ENCODE measurements at regions not wholly inside any gene's neighbourhood (a gene's known extent, or its start where the extent isn't known, plus 50 kb on each side); places are given as distances from the start of the nearest gene placed in this dataset.

DNA sequence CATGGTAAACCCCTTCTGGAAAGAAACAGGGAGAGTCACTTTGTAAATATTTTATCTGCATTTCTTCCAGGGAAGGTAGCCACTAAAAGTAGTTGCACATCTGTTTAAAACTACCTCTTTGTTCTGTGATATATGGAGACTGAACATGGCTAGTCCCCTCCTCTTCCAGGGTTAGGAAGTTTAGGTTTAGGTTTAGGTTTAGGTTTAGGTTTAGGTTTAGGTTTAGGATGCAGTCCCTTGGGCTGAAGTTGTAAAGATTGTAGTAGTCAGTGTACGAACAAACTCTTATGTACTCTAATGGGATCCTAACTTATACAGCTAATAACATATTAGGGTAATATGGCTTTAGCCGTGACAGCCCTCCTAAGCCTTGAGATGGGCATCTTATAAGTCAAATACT, 880.2 kb upstream of the TMEFF2 start:
- TF ChIP-seq, protein P1, sequence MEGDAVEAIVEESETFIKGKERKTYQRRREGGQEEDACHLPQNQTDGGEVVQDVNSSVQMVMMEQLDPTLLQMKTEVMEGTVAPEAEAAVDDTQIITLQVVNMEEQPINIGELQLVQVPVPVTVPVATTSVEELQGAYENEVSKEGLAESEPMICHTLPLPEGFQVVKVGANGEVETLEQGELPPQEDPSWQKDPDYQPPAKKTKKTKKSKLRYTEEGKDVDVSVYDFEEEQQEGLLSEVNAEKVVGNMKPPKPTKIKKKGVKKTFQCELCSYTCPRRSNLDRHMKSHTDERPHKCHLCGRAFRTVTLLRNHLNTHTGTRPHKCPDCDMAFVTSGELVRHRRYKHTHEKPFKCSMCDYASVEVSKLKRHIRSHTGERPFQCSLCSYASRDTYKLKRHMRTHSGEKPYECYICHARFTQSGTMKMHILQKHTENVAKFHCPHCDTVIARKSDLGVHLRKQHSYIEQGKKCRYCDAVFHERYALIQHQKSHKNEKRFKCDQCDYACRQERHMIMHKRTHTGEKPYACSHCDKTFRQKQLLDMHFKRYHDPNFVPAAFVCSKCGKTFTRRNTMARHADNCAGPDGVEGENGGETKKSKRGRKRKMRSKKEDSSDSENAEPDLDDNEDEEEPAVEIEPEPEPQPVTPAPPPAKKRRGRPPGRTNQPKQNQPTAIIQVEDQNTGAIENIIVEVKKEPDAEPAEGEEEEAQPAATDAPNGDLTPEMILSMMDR (IDR thresholded peaks at IDR 0.05): no peak
- TF ChIP-seq EZH2 (IDR thresholded peaks at IDR 0.05; ENCODE audit: borderline replicate concordance, insufficient read depth, low read depth, low read length, poor library complexity, severe bottlenecking): no peak

Data from B cell (primary cell).